ENCODE measurements at regions not wholly inside any gene's neighbourhood (a gene's known extent, or its start where the extent isn't known, plus 50 kb on each side); places are given as distances from the start of the nearest gene placed in this dataset.

- Histone ChIP-seq H3K4me3 (ENCODE audit: low read length) (no peak overlapping the region), H2AFZ (ENCODE audit: low read depth, low read length) (no peak overlapping the region), H3K27me3 (ENCODE audit: low read depth, low read length) (no peaks in the 10 kb centered on the region), H3K36me3 (replicated peaks; ENCODE audit: low read depth, low read length) (no peaks in the 10 kb centered on the region), H3K4me1 (ENCODE audit: low read length) (no peaks in the 10 kb centered on the region), H3K9me3 (ENCODE audit: insufficient read depth, low read length) (no peaks in the 10 kb centered on the region), H3K27ac (ENCODE audit: low read length) (no peak overlapping the region), H4K20me1 (ENCODE audit: insufficient read depth, low read length) (no peaks in the 10 kb centered on the region), H3K79me2 (ENCODE audit: low read length) (no peaks in the 10 kb centered on the region), H3K9ac (ENCODE audit: low read length) (no peak overlapping the region), H3K4me2 (ENCODE audit: low read length) (no peak overlapping the region)
- TF ChIP-seq, protein P1, sequence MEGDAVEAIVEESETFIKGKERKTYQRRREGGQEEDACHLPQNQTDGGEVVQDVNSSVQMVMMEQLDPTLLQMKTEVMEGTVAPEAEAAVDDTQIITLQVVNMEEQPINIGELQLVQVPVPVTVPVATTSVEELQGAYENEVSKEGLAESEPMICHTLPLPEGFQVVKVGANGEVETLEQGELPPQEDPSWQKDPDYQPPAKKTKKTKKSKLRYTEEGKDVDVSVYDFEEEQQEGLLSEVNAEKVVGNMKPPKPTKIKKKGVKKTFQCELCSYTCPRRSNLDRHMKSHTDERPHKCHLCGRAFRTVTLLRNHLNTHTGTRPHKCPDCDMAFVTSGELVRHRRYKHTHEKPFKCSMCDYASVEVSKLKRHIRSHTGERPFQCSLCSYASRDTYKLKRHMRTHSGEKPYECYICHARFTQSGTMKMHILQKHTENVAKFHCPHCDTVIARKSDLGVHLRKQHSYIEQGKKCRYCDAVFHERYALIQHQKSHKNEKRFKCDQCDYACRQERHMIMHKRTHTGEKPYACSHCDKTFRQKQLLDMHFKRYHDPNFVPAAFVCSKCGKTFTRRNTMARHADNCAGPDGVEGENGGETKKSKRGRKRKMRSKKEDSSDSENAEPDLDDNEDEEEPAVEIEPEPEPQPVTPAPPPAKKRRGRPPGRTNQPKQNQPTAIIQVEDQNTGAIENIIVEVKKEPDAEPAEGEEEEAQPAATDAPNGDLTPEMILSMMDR (IDR thresholded peaks at IDR 0.05; ENCODE audit: low read depth, low read length): no peak
- no peak for TF ChIP-seq EZH2phosphoT487 (IDR thresholded peaks at IDR 0.05; ENCODE audit: low read depth)
Measured at GRCh38 chr12:103046154-103046553, 88.7 kb downstream of the ASCL1 start.

DNA sequence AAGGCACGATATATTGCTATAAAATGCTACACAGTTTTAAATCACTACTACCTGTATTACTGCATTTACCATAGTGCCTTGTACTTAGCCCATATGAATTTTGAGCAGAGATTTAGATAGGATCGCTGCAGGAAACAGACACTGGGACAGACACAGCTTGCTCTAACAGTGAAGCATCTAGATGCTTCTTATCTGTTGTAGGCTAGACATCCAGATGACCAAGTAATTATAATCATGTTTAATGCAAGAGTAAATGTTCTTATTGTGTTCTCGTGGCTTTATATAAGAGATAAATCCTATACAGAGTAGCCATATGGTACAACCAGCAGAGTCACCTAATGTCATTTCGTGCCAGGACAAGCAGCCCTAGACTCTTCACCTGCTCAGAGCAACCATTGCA, 92.8 kb downstream of the ASCL1 start:
- Histone ChIP-seq H3K4me1 (ENCODE audit: low read length) (no peaks in the 10 kb centered on the region), H3K9me3 (ENCODE audit: insufficient read depth, low read length) (no peaks in the 10 kb centered on the region), H3K4me3 (ENCODE audit: low read length) (no peak overlapping the region), H3K36me3 (replicated peaks; ENCODE audit: low read depth, low read length) (no peaks in the 10 kb centered on the region), H2AFZ (ENCODE audit: low read depth, low read length) (no peak overlapping the region), H3K27ac (ENCODE audit: low read length) (no peak overlapping the region), H3K79me2 (ENCODE audit: low read length) (no peaks in the 10 kb centered on the region), H3K27me3 (ENCODE audit: low read depth, low read length) (no peaks in the 10 kb centered on the region), H4K20me1 (ENCODE audit: insufficient read depth, low read length) (no peaks in the 10 kb centered on the region), H3K9ac (ENCODE audit: low read length) (no peak overlapping the region), H3K4me2 (ENCODE audit: low read length) (no peak overlapping the region)
- no peak for TF ChIP-seq EZH2phosphoT487 (IDR thresholded peaks at IDR 0.05; ENCODE audit: low read depth)
- TF ChIP-seq, protein P1 (IDR thresholded peaks at IDR 0.05; ENCODE audit: low read depth, low read length): no peak

DNA sequence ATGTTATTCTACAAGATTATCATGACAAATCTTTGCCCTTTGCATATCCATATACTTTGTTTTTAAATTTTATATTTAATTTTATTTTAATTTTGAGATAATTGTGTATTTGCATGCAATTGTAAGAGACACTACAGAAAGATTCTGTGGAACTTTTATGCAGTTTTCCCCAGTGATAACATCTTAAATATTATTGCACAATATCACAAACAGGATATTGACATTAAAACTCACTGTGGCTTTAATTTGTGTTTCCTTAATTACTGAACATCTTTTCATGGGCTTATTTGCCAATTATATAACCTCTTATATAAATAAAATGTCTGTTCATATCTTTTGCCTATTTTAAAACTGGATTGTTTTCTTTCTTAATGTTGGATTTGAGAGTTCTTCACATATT, 95.6 kb downstream of the ASCL1 start:
- Histone ChIP-seq H3K4me1 (ENCODE audit: low read length) (no peaks in the 10 kb centered on the region), H3K79me2 (ENCODE audit: low read length) (no peaks in the 10 kb centered on the region), H3K27ac (ENCODE audit: low read length) (no peak overlapping the region), H3K36me3 (replicated peaks; ENCODE audit: low read depth, low read length) (no peaks in the 10 kb centered on the region), H2AFZ (ENCODE audit: low read depth, low read length) (no peak overlapping the region), H3K9me3 (ENCODE audit: insufficient read depth, low read length) (no peaks in the 10 kb centered on the region), H3K27me3 (ENCODE audit: low read depth, low read length) (no peaks in the 10 kb centered on the region), H4K20me1 (ENCODE audit: insufficient read depth, low read length) (no peaks in the 10 kb centered on the region), H3K4me3 (ENCODE audit: low read length) (no peak overlapping the region), H3K9ac (ENCODE audit: low read length) (no peak overlapping the region), H3K4me2 (ENCODE audit: low read length) (no peak overlapping the region)
- TF ChIP-seq, protein P1 (IDR thresholded peaks at IDR 0.05; ENCODE audit: low read depth, low read length): no peak
- TF ChIP-seq EZH2phosphoT487 (IDR thresholded peaks at IDR 0.05; ENCODE audit: low read depth): no peak

- no peaks in the 10 kb centered on the region for H4K20me1 ChIP-seq (ENCODE audit: insufficient read depth, low read length)
- H2AFZ ChIP-seq (ENCODE audit: low read depth, low read length): no peak overlapping the region
- no peaks in the 10 kb centered on the region for H3K9me3 ChIP-seq (ENCODE audit: insufficient read depth, low read length)
Measured at GRCh38 chr12:103073630-103074029, 116.2 kb downstream of the ASCL1 start.

More at GRCh38 chr12:103073630-103074029, 116.2 kb downstream of the ASCL1 start:
- Histone ChIP-seq H3K36me3 (replicated peaks; ENCODE audit: low read depth, low read length) (no peaks in the 10 kb centered on the region), H3K4me1 (ENCODE audit: low read length) (no peaks in the 10 kb centered on the region), H3K27ac (ENCODE audit: low read length) (no peak overlapping the region), H3K4me3 (ENCODE audit: low read length) (no peak overlapping the region), H3K9ac (ENCODE audit: low read length) (no peak overlapping the region), H3K79me2 (ENCODE audit: low read length) (no peaks in the 10 kb centered on the region), H3K27me3 (ENCODE audit: low read depth, low read length) (no peaks in the 10 kb centered on the region), H3K4me2 (ENCODE audit: low read length) (no peak overlapping the region)
- no peak for TF ChIP-seq EZH2phosphoT487 (IDR thresholded peaks at IDR 0.05; ENCODE audit: low read depth)
- TF ChIP-seq, protein P1 (IDR thresholded peaks at IDR 0.05; ENCODE audit: low read depth, low read length): no peak

All from OCI-LY3 (cell line).